NB4 (cell line): ENCODE measurements at regions not wholly inside any gene's neighbourhood (a gene's known extent, or its start where the extent isn't known, plus 50 kb on each side); places are given as distances from the start of the nearest gene placed in this dataset.

ENCODE experiments used
- DNase-seq: peaks from one replicate; pipeline ENCODE4 v3.0.0; 2010; ENCODE audit warnings: low read depth
- H3K4me3 ChIP-seq: one replicate; pipeline ENCODE4 v1.5.1; 2011; ENCODE audit warnings: mild to moderate bottlenecking, low read depth, low read length, moderate library complexity
- CTCF ChIP-seq: IDR thresholded peaks from one replicate; pipeline ENCODE4 v1.5.1; 2012; ENCODE audit warnings: low read depth, low read length
- MAX ChIP-seq: IDR thresholded peaks from 2 replicates; pipeline ENCODE4 v1.6.1; 2011; ENCODE audit warnings: low read depth, low read length
- MYC ChIP-seq: IDR thresholded peaks from 2 replicates; pipeline ENCODE4 v1.6.1; 2011; ENCODE audit warnings: low read depth, low read length
- POLR2A ChIP-seq: IDR thresholded peaks from 2 replicates; pipeline ENCODE4 v1.6.1; 2011; ENCODE audit warnings: mild to moderate bottlenecking; ENCODE audit not compliant: insufficient read length; ENCODE audit errors: extremely low read depth

- TF ChIP-seq POLR2A (no peak), CTCF (no peak), MAX (no peak), MYC (no peak)
- H3K4me3 ChIP-seq: no peak overlapping the region
- no peak for DNase-seq
These were observed 51.2 kb upstream of the SEMA3A start for GRCh38 chr7:84245835-84246234.
